ENCODE measurements at regions not wholly inside any gene's neighbourhood (a gene's known extent, or its start where the extent isn't known, plus 50 kb on each side); places are given as distances from the start of the nearest gene placed in this dataset.

GRCh38 chr12:22994316-22994675 is 369.3 kb downstream of the ETNK1 start:
- DNase-seq, result no peak

GRCh38 chr12:23001487-23001886 is 376.5 kb downstream of the ETNK1 start:
- DNase-seq, result no peak

GRCh38 chr12:23002381-23002780 is 377.4 kb downstream of the ETNK1 start:
- no peak for DNase-seq

- DNase-seq, result no peak
Observed at GRCh38 chr12:23004473-23005020, 379.6 kb downstream of the ETNK1 start.

GRCh38 chr12:23005387-23005786 is 380.4 kb downstream of the ETNK1 start:
- no peak for DNase-seq

GRCh38 chr12:23006413-23006812 is 381.4 kb downstream of the ETNK1 start:
- no peak for DNase-seq

GRCh38 chr12:23008623-23009022 is 383.7 kb downstream of the ETNK1 start:
- DNase-seq, result no peak

GRCh38 chr12:23014749-23015148 is 389.8 kb downstream of the ETNK1 start:
- DNase-seq, result peak in 1 of 2 experiments; percentile 16

- DNase-seq, result no peak
Observed at GRCh38 chr12:23025372-23026016, 400.5 kb downstream of the ETNK1 start.

- no peak for DNase-seq
Observed at GRCh38 chr12:23028158-23028802, 403.3 kb downstream of the ETNK1 start.

GRCh38 chr12:23029185-23029584 is 404.2 kb downstream of the ETNK1 start:
- no peak for DNase-seq

GRCh38 chr12:23039834-23040233 is 414.9 kb downstream of the ETNK1 start:
- DNase-seq, result no peak

GRCh38 chr12:23041774-23042173 is 416.8 kb downstream of the ETNK1 start:
- DNase-seq, result no peak

- DNase-seq, result no peak
Observed at GRCh38 chr12:23043646-23044045, 418.7 kb downstream of the ETNK1 start.

- no peak for DNase-seq
Observed at GRCh38 chr12:23049180-23049579, 424.2 kb downstream of the ETNK1 start.

GRCh38 chr12:23055004-23055403 is 430.0 kb downstream of the ETNK1 start:
- DNase-seq, result peak in 1 of 2 experiments; percentile 23

- no peak for DNase-seq
Observed at GRCh38 chr12:23057571-23057970, 432.6 kb downstream of the ETNK1 start.

GRCh38 chr12:23060161-23060560 is 435.2 kb downstream of the ETNK1 start:
- DNase-seq, result no peak

- DNase-seq, result no peak
Observed at GRCh38 chr12:23063206-23063605, 438.2 kb downstream of the ETNK1 start.

GRCh38 chr12:23066095-23066494 is 441.1 kb downstream of the ETNK1 start:
- no peak for DNase-seq

- no peak for DNase-seq
Observed at GRCh38 chr12:23083267-23083666, 458.3 kb downstream of the ETNK1 start.

GRCh38 chr12:23084236-23084995 is 459.4 kb downstream of the ETNK1 start:
- DNase-seq, result no peak

- DNase-seq, result no peak
Observed at GRCh38 chr12:23088594-23088993, 463.6 kb downstream of the ETNK1 start.

GRCh38 chr12:23093488-23093887 is 468.5 kb downstream of the ETNK1 start:
- DNase-seq, result no peak
